HG03460 (cell line): ENCODE measurements at regions not wholly inside any gene's neighbourhood (a gene's known extent, or its start where the extent isn't known, plus 50 kb on each side); places are given as distances from the start of the nearest gene placed in this dataset.

Source experiments
- ATAC-seq: cut with Tn5 transposase; IDR thresholded peaks from one replicate; pipeline ENCODE4 v1.9.1; 2021; ENCODE audit not compliant: unreplicated experiment

DNA sequence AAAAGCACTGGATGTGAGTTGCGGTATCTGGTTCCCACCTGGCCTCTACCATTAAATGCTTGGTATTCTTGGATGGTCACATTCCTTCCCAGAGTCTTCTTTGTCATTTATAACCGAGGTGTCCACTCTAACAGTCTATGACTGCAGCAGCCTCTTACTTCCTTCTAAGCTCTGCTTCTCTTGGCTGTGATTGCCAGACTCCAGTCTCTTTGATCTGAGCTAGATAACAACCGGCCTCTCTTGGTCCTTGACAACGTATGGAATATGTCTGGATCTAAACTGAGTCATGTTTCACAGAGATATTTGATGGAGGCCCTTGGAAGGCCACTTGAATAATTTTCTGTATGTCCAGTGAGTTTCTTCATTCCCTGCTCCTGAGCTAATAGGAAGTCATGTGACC lies 141.6 kb upstream of the TENM4 start:
- no peak for ATAC-seq

DNA sequence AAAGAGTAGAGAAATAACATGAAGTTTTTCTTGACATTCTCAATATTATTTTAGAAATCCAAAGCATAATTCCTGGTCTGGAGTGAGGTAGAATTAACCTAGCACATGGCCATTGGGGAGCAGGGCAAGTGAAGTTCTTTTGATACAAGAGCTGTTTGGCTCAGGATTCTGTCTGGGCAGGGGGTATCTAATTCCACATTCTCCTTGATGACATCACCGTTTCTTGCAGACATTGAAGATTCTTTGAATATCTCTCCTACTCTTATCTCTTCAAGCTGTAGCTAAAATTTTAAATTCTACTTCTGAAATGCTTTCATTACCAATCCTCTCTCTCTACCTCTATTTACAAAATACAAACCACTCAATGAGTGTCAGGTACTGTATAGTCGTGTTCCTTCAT lies 138.2 kb upstream of the TENM4 start:
- no peak for ATAC-seq

DNA sequence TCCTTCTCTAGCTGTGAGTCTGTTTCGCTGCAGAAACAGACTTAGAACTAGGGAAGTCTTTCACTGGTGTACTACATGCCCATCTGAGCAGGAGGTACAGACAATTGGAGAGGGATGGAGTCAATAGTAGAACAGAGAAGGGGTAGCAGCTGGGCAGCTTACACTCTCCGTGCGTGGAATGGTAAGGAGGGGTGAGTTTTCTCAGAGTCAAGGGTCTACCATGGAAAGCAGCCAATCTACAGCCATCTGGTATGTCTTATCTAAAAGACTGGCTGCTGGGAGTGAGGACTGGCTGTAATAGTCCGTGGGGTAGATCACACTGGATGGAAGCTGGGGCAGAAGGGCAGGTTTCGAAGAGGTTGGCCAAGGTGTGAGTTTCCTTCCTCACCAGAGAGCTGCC lies 137.3 kb upstream of the TENM4 start:
- no peak for ATAC-seq

DNA sequence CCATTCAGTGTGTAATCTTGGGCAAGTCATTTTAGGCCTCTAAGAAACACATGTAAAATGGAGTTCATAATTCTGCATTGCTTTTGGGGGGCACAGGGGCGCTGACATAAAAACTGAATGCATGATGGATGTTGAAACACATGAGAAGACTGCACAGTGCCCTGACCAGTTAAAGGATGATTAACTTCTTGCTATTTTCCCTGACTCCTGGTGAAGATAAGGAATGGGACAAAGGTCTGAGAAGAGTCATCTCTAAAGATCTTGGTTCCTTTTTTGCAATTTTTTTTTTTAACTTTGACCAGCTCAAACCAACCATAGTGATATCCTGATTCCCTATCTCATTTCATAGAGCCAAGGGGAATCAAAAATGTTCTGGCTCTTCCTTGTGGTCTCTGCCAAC lies 134.9 kb upstream of the TENM4 start:
- ATAC-seq, result no peak

DNA sequence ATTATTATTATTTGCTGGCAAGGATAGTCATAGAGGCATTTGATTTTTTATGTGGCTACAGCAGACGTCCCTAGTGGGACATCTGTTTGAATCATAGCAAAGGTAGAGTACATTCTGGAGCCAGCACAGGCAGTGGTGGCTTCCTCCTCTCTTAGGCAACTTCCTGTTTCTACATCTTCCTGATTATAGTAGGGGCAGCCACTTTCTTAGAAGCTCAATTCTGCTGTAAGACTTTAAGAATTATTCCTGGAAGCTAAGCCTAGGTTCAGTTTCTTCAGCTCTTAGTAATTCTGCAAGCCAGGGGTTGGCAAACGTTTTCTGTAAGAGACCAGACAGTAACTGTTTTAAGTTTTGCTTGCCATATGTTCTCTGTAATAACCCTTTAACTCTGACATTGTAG lies 129.3 kb upstream of the TENM4 start:
- ATAC-seq, result no peak

DNA sequence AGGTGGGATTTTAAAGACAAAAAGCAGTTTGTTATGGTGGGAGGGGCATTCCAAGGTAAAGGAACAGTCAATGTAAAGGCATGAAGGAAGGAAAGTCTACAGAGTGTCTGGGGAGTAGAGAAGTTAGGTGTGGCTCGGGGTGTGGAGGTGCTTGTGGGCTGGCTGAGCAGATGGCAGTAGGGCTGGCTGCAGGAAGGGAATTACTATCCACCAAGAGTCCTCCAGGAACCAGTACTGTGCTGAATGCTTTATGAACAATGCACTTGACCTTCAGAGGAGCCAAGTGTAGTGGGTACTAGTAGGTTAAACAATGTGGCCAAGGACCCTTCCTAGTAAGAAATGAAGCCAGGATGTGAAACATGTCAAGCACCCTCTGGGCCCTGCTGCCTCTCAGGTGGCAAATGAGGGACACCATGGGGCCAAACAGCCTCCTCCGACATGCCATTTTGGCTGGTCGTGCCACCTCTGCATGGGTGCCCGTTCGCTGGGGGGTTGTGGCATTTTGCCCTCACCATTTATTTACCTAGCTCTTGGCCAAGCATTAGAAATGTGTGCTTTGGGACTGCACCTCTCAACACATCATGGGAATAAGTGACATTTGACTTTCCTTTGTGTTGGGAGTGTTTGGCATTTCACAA lies 123.6 kb upstream of the TENM4 start:
- no peak for ATAC-seq

DNA sequence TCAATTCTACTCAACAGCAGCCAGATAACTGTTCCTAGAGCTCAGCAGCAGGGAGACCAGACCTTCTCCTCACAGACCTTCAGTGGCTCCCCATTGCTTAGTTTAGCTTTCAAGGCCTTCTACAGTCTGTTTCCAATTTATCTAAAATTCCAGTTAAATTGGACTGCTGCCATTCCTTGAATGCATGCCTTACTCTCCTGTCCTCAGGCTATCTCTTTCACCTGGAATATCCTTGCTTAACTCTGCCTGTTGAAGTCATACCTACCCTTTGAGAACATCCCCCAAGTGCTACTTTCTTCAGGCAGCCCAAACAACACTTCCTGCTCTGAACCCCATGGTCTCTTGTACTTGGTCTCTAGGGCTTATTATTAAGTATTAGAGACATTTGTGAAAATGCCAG lies 120.7 kb upstream of the TENM4 start:
- no peak for ATAC-seq

DNA sequence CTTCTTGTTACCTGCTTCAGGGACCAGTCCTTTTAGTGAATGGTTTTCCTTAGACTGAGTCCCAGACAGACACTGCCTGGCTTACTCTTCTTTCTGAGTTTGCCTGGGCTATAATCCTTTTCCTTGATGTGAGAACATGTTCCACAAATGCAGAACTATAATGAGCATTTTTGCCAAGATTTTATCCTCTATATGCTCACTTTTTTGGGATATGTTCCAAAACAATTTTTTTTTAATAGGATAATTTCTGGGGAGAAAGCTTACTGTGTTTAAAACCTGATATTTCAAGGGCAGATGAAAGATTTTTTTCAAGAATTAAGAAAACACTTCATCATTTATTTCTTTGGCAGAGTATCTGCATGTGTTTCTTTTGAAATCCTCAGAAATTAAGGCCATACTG lies 110.0 kb upstream of the TENM4 start:
- ATAC-seq, result no peak

DNA sequence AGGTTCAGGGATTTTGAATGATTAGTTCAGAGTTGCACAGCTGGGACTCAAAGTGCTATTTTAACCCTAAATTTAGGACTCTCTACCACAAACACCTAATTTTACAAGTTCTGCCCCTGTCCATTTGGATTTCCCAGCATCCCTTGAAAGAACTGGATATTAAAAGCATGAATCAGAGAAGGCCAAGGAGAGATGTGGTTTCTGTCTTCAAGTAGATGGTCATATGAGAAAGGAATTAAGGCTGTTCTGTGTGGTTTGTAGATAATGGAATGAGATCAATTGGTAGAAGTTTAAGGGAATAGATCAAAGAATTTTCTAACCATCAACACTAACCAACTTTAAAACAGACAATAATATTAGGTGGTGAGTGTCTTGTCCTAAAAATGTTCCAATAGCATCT lies 106.4 kb upstream of the TENM4 start:
- ATAC-seq, result no peak

DNA sequence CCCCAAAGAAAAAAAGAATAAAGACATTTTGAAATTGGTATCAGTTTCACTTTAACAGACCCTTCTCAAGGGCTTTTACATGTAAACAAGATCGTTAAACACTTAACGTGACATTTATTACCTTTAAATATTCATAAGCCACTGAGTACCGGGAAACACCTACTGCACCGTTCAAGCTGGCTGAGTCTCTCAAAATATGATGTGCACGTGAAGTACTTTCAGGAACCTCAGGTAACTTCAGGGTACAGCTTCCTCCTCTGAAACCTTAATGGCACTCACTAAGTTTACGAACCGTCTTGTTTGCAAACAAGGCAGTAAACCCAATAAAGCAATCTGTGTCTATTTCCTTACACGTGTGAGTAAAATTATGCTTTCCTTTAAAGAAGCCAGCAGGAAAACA lies 105.5 kb upstream of the TENM4 start:
- no peak for ATAC-seq

DNA sequence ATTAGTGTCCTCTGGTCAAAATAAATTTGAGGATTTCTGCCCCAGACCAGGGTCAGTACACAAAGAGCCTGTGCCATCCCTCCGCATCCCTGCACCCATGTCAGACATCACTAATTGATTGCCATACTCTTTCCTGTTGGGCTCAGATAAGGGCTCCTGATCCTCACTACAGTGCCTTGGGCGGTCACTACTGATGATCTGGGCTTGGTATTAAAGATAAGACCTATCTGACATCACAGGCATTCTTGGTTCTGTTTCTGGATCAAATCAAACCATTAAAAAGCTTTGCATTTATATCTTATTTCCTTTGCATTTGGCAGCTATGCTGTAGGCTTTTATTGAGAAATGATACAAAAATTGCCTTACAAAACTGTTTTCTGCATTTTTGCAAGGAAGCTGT lies 103.5 kb upstream of the TENM4 start:
- ATAC-seq, result no peak

DNA sequence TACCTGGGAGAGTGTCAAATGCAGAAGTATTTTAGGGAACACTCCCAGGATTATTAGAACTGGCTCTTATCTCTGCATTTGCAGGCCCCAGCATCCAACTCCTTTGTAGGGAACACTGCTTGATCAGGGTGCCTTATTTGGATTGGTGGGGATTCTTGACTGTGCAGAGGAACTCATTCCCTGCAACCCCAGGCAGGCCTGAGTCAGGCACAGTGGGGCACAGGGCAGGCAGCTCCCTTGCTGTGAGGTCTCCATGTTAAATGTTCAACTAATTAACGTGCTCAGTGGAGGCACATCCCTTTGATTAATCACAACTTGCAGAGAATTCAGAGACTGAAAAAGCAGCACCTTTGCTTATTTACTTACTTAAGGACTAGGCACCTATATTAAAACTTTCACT lies 102.3 kb upstream of the TENM4 start:
- ATAC-seq, result no peak

DNA sequence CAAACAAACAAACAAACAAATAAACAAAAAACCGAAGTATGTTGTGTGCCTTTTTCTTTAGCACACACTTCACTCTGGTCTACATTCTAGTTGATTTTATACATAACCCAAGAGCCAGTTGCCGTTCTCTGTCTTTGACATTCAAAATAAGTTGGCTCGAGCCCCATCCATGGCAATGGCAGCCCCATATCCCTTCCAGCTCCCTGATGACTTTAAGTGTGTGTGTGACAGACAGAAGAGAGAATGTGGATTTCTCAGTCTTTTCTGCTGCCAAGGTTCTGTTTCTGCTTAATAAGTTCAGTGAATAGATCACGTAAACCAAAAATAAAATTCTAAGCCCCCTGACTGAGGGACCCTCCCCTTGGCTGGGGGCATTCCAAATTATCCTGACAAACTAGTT lies 100.6 kb upstream of the TENM4 start:
- no peak for ATAC-seq

DNA sequence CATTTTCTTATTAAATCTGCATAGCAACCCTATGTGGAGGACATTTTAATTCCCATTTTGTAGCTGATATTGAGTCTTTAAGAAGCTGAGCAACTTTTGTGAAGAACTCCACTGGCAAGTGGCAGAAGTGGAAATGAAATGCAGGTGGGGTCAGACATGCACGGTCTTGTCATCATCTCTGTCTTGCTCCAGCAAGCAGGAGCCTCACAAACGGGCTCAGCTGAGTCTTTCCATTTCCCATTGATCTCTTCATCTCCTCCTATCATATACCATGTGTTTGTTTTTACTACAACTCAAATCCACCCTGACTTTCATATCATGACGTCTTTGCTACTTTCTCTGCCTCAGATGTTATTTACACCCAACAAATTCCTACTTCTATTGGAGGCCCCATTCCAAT lies 97.9 kb upstream of the TENM4 start:
- ATAC-seq, result no peak

DNA sequence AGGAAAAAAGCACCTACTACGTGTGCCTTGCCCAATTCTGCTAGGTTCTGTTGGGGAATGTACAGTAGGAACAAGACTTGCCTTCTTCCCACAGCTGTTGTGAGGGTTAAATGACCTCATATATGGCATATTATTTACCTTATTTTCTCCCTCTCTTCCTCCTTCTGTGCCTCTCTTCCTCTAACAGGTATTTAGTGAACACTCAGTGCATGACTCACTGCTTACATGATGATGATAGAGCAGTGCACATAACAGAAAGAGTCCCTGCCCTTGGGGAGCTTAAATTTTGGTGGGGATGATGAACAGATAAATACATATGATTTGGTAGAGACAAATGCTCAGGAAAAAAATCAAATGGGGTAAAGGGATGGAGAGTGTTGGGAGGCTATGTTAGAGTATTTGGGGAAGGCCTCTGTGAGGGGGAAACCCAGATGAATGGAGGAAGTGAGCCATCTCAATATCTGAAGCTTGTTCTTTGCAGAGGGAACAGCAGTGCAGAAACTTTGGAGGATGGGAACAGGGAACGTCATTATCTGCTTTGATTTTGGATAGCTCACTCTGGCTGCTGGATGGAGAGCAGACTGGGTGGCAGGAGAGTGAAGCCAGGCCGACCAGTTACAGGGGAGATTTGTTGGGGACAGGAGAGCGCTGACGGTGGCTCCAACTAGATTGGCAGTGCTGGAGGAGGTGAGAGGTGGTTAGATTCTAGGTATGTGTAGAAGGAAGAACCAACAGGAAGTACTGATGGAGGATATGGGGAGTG lies 95.5 kb upstream of the TENM4 start:
- ATAC-seq, result no peak

DNA sequence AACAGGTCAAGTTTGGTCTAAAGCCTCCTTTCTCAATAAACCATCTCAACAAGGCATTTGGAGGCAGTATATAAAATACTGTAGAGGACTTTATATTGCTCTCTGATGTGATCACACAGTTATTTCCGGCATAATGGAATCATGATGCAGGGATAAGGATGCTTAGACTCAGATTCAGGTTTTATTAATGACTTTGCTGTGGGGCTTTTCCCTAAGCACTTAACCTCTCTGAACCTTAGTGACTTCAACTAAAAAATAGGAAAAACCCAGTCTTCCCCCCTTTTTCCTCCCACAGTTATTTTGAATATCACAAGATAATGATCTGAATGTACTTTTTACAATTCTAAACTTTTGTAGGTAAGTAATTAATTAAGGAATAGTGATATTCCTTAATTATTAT lies 94.8 kb upstream of the TENM4 start:
- ATAC-seq, result no peak

DNA sequence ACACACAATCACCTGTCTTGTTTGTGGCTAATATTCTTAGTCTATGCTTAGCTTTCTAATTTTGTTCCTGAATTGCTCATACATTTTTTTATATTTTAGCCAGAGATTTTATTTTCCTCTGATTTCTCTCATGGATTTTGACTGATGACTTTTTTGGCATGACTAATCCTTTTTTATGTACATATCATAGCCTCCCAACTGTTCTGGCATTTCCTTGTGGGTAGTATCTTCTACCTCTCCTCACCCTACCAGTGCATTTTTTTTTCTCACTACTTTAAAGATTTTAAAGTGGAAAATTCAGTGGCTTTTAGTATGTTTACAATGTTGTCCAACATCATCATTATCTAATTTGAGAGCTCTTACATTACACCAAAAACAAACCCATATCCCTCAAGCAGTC lies 84.4 kb upstream of the TENM4 start:
- ATAC-seq, result no peak

DNA sequence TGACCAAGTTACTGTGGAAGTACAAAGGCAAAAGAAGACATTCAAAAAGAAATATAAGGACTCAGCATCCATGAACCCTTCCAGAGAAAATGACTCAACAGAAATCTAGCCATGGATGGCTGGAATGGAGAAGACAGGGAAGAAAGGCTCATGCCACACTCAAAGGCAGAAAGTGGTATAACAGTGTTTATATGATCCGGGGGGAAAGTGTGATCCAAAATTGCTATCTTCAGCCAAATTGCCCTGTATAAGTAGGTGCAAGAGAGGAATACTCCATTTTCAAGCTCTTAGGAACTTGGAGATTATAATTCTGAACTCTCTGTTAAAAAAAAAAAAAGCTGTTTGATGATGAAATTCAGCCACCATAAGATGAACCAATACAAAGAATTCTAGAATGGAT lies 81.8 kb upstream of the TENM4 start:
- no peak for ATAC-seq

DNA sequence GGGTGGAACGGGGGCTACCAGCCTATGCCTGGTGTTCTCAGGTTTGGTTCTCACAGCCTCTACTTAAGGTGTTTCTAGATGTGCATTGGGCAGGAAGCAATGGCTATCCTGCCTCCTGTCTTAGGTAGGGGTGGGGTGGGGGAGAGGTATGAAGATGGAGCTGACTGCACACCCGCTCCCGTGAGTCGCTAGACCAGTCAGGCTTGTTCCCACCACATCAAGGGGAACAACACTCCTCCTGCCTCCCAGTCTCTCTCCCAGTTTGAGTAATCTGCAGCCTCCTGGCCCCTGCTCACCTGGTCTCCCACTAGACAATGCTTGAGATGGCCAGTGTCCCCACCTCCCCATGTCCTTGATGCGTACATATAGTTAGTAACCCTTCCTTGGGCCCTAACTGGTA lies 79.3 kb upstream of the TENM4 start:
- no peak for ATAC-seq

DNA sequence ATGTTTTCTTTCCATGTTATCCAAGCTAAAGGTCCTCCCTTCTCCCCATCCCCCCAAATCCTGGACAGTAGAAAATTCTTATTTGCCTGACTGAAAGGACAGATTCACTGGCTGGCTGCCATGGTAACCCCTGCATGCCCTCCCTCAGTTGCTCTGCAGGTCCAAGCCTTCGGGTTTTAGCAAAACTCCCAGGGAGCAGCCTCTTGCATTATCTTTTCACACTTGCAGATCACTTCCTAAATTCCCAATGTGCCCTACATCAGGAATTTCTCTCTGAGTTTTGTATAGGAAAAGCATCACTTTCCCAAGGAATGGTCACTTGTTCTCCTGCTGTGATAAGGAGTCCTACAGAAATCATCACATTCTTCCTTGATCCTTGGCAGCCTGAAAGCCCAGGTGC lies 75.0 kb upstream of the TENM4 start:
- no peak for ATAC-seq

DNA sequence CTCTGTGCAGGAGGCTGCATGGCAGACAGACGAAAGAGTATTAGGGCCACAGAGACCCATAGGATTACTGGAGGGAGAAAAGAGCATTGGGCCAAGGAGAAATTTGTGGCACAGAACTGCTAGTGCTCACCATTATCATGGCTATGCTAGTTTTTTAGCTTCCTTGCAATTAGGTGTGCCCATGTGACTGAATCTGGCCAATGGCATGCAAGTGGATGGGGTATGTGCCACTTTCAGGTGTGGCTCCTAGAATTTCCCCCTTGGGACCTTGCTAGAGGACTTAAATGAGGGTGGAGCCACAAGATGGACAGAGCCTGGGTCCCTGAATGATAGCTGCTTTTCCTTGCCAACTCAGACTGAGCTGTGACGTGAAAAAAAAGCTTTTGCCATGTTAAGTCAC lies 73.9 kb upstream of the TENM4 start:
- ATAC-seq, result no peak

DNA sequence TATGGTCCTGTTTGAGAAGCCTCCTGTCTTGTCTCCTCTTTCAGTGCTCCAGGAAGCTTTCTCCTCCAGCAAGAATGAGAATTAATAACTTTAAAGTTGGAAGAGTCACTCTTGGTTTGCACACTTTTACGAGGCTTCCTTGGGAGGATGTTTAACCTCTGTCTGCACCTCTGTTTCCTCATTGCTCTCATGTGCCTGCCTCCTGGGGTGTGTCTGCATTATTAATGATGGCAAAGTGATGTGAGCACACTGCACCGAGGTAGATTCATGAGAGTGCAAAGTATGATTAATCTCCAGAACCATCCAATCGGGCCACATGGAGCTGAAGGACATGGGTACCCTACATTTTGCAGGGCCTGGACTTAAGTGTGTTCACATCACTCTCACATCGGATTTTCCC lies 73.5 kb upstream of the TENM4 start:
- ATAC-seq, result no peak
